ENCODE measurements at regions not wholly inside any gene's neighbourhood (a gene's known extent, or its start where the extent isn't known, plus 50 kb on each side); places are given as distances from the start of the nearest gene placed in this dataset.

GRCh38 chr6:163954088-163954775 lies 539.7 kb downstream of the QKI start:
- no peak for DNase-seq (ENCODE audit: low read depth in 2 of 2)

GRCh38 chr6:163952005-163952404 lies 537.5 kb downstream of the QKI start:
- no peak for DNase-seq (ENCODE audit: low read depth in 2 of 2)

DNA sequence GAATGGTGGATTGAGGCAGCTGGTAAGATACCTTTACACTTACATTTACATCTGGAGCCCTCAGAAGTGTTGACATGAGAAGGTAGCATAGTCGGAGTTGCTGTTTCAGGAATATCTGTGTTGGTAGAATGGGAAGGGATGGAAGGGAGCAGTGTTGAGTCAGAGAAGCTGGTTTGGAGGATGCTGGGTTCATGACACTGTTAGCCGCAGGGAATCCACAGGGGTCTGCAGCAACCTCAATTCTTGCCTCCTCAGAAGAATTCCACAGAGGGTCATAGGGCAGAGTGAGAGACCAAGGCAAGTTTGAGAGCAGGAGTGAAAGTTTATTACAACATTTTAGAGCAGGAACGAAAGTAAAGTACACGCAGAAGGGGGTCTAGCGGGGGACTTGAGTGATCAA lies 536.8 kb downstream of the QKI start:
- DNase-seq (ENCODE audit: low read depth in 2 of 2), result no peak

- no peak for DNase-seq (ENCODE audit: low read depth in 2 of 2)
Measured at GRCh38 chr6:163950159-163950558, 535.6 kb downstream of the QKI start.

- no peak for DNase-seq (ENCODE audit: low read depth in 2 of 2)
Measured at GRCh38 chr6:163949431-163949830, 534.9 kb downstream of the QKI start.

- no peak for DNase-seq (ENCODE audit: low read depth in 2 of 2)
Measured at GRCh38 chr6:163948250-163948649, 533.7 kb downstream of the QKI start.

GRCh38 chr6:163947276-163947675 lies 532.8 kb downstream of the QKI start:
- no peak for DNase-seq (ENCODE audit: low read depth in 2 of 2)

- no peak for DNase-seq (ENCODE audit: low read depth in 2 of 2)
Measured at GRCh38 chr6:163946437-163946836, 531.9 kb downstream of the QKI start.

GRCh38 chr6:163945808-163946207 lies 531.3 kb downstream of the QKI start:
- DNase-seq (ENCODE audit: low read depth in 2 of 2), result no peak

DNA sequence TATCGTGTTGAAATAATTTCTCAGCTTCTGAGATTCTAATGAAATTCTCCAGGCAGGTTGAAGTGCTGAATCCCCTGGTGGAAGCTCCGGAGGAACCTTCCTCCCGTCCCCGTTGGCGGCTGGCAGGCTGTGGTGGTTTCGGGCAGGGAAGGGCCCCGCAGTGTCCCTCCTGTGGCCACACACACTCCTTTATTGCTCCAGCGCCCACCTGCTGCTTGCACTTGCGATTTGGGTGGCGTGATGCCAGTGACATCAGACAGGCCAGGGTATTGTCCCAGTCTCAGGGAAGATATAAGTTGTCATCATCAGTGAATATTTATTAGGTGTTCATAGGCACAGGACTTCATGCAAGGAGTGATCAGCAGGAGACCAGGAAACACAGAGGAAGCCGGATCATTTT lies 530.4 kb downstream of the QKI start:
- no peak for DNase-seq (ENCODE audit: low read depth in 2 of 2)

- DNase-seq (ENCODE audit: low read depth in 2 of 2), result no peak
Measured at GRCh38 chr6:163943607-163944385, 529.3 kb downstream of the QKI start.

DNA sequence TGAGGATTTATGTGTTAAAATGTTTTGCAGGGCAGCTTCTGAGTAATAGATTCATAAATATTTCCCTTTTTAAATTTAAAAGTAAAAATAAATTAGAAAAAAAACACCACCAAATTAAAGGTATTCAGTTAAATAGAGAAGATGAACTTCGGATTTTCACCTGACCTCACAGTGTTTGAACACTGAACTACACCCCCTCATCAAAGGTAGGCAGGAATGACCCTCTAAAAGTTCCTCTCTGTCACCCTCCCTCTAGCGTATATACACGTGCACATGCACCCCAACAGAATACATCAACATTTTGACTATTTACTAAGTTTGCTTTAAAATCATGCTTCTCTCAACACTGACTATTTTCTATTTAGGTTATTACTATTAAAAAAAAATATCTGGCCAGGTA lies 528.3 kb downstream of the QKI start:
- no peak for DNase-seq (ENCODE audit: low read depth in 2 of 2)

DNA sequence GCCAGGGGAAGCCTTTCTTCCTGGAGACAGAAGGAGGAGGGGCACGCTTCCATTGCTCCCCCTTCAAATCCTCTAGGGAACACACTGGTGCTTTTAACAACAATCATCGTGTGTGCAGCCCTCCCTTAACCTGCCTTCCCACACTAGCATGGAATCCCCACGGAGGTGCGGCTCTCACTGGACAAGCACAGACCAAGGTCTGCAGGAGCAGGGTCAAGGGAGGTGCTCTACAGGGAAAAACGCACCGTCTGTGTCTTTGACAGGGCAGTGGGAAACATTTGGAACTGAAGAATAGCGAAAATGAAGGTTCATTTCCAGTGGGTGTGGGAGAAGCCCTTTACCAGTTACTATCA lies 527.1 kb downstream of the QKI start:
- no peak for DNase-seq (ENCODE audit: low read depth in 2 of 2)

GRCh38 chr6:163940705-163941623 lies 526.4 kb downstream of the QKI start:
- DNase-seq (ENCODE audit: low read depth in 2 of 2), result no peak

DNA sequence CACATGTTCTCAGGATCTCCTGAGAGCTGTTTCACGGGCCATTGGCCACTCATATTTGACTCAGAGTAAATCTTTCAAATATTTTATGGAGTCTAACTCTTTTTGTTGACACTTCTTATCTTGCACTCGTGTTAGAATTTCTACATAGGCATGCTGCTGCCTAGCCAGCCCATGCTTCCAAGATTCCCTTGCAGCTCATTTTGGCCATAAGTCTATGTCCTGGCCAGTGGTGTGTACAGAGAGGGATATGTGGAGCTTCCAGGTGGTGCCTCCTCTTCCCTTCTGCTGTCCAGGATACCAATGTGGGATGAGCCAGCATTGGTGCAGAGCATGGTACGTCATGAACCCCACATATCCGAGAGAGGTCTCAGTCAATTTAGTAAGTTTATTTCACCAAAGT lies 522.6 kb downstream of the QKI start:
- DNase-seq (ENCODE audit: low read depth in 2 of 2), result no peak

- no peak for DNase-seq (ENCODE audit: low read depth in 2 of 2)
Measured at GRCh38 chr6:163935158-163935762, 520.7 kb downstream of the QKI start.

GRCh38 chr6:163930012-163930411 lies 515.5 kb downstream of the QKI start:
- DNase-seq (ENCODE audit: low read depth in 2 of 2), result no peak

DNA sequence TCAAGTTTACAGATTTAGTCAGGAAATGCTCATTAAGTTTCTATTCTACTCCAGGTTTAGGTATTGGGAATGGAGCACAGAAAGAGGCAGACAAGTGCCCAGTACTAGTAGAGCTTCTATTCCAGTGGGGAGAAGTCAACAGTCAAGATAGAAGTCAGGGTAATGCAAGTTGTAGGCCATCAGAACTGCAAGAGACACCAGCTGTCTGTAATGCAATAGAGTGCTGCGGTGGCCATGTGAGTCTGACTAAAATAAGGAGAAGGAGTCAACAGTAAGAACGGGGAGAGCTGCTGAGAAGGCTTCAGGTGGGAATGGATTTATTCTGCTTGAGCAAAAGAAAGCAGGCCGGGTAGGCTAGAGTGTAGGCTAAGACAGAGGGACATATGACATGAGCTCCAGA lies 515.0 kb downstream of the QKI start:
- DNase-seq (ENCODE audit: low read depth in 2 of 2), result no peak

DNA sequence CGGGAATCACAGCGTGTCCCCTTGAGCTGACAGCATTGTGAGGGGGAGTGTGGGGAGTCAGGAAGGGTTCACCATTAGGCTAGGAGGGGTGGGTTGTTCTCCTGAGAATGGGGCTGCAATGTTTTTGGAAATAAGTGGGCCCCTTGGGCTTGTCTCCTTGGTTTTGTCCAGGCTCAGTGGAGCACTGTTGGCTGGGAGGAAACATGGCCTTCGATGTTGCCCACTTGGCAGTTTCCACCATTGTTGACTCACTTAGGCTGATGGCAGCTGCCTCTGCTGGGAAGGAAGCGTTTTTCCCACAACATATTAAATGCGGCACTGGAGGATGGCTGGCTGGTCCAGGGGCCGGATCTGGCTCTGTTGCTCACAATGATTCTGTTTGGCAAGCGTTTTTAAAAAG lies 512.1 kb downstream of the QKI start:
- DNase-seq (ENCODE audit: low read depth in 2 of 2), result no peak

GRCh38 chr6:163925839-163926238 lies 511.3 kb downstream of the QKI start:
- no peak for DNase-seq (ENCODE audit: low read depth in 2 of 2)

- DNase-seq (ENCODE audit: low read depth in 2 of 2), result no peak
Measured at GRCh38 chr6:163923658-163924411, 509.3 kb downstream of the QKI start.

All from stimulated activated CD8-positive, alpha-beta memory T cell treated with anti-CD3 and anti-CD28 coated beads, Interleukin-2, amount 100 ng/mL, for 1 hour (primary cell).